ENCODE measurements at regions not wholly inside any gene's neighbourhood (a gene's known extent, or its start where the extent isn't known, plus 50 kb on each side); places are given as distances from the start of the nearest gene placed in this dataset.

DNA sequence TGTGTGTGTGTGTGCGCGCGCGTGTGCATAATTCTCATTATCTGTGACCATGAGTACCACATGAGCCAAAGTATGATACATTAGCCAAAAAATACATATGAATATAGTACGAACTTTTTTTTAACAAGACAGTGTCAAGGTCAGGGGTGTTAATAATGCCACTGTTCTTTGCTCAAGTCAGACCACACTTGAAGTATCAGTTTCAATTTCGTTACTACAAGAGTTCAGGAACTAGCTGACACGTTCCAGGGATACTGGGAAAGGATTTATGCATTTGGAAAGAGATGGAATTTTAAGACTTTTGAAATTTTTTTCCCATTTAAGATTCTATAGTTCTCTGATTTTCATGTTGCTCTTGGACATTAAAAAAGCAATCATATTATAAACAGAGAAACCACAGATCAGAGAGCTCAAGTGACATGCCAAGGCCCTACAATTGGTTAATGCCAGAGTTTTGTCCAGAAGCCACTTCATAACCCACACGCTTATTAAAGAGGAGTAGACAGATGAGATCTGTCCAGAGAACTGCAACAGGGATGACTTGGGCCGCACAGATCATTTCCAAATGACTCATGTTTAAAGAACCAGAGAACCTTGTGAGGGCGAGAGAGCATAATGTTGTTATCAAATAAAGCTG, 718.8 kb upstream of the SGCG start (continued):
- TF ChIP-seq, protein P1, sequence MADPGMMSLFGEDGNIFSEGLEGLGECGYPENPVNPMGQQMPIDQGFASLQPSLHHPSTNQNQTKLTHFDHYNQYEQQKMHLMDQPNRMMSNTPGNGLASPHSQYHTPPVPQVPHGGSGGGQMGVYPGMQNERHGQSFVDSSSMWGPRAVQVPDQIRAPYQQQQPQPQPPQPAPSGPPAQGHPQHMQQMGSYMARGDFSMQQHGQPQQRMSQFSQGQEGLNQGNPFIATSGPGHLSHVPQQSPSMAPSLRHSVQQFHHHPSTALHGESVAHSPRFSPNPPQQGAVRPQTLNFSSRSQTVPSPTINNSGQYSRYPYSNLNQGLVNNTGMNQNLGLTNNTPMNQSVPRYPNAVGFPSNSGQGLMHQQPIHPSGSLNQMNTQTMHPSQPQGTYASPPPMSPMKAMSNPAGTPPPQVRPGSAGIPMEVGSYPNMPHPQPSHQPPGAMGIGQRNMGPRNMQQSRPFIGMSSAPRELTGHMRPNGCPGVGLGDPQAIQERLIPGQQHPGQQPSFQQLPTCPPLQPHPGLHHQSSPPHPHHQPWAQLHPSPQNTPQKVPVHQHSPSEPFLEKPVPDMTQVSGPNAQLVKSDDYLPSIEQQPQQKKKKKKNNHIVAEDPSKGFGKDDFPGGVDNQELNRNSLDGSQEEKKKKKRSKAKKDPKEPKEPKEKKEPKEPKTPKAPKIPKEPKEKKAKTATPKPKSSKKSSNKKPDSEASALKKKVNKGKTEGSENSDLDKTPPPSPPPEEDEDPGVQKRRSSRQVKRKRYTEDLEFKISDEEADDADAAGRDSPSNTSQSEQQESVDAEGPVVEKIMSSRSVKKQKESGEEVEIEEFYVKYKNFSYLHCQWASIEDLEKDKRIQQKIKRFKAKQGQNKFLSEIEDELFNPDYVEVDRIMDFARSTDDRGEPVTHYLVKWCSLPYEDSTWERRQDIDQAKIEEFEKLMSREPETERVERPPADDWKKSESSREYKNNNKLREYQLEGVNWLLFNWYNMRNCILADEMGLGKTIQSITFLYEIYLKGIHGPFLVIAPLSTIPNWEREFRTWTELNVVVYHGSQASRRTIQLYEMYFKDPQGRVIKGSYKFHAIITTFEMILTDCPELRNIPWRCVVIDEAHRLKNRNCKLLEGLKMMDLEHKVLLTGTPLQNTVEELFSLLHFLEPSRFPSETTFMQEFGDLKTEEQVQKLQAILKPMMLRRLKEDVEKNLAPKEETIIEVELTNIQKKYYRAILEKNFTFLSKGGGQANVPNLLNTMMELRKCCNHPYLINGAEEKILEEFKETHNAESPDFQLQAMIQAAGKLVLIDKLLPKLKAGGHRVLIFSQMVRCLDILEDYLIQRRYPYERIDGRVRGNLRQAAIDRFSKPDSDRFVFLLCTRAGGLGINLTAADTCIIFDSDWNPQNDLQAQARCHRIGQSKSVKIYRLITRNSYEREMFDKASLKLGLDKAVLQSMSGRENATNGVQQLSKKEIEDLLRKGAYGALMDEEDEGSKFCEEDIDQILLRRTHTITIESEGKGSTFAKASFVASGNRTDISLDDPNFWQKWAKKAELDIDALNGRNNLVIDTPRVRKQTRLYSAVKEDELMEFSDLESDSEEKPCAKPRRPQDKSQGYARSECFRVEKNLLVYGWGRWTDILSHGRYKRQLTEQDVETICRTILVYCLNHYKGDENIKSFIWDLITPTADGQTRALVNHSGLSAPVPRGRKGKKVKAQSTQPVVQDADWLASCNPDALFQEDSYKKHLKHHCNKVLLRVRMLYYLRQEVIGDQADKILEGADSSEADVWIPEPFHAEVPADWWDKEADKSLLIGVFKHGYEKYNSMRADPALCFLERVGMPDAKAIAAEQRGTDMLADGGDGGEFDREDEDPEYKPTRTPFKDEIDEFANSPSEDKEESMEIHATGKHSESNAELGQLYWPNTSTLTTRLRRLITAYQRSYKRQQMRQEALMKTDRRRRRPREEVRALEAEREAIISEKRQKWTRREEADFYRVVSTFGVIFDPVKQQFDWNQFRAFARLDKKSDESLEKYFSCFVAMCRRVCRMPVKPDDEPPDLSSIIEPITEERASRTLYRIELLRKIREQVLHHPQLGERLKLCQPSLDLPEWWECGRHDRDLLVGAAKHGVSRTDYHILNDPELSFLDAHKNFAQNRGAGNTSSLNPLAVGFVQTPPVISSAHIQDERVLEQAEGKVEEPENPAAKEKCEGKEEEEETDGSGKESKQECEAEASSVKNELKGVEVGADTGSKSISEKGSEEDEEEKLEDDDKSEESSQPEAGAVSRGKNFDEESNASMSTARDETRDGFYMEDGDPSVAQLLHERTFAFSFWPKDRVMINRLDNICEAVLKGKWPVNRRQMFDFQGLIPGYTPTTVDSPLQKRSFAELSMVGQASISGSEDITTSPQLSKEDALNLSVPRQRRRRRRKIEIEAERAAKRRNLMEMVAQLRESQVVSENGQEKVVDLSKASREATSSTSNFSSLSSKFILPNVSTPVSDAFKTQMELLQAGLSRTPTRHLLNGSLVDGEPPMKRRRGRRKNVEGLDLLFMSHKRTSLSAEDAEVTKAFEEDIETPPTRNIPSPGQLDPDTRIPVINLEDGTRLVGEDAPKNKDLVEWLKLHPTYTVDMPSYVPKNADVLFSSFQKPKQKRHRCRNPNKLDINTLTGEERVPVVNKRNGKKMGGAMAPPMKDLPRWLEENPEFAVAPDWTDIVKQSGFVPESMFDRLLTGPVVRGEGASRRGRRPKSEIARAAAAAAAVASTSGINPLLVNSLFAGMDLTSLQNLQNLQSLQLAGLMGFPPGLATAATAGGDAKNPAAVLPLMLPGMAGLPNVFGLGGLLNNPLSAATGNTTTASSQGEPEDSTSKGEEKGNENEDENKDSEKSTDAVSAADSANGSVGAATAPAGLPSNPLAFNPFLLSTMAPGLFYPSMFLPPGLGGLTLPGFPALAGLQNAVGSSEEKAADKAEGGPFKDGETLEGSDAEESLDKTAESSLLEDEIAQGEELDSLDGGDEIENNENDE (IDR thresholded peaks at IDR 0.05; ENCODE audit: insufficient replicate concordance, low read length), result no peak
- TF ChIP-seq, protein P2, sequence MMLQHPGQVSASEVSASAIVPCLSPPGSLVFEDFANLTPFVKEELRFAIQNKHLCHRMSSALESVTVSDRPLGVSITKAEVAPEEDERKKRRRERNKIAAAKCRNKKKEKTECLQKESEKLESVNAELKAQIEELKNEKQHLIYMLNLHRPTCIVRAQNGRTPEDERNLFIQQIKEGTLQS (IDR thresholded peaks at IDR 0.05; ENCODE audit: insufficient read depth, low read depth, low read length), result no peak
- TF ChIP-seq KDM5A (IDR thresholded peaks at IDR 0.05; ENCODE audit: low read length), result no peak
- TF ChIP-seq, protein P3, sequence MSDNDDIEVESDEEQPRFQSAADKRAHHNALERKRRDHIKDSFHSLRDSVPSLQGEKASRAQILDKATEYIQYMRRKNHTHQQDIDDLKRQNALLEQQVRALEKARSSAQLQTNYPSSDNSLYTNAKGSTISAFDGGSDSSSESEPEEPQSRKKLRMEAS (IDR thresholded peaks at IDR 0.05), result no peak
- TF ChIP-seq CREB1 (IDR thresholded peaks at IDR 0.05), result no peak
- no peak for TF ChIP-seq TEAD4 (IDR thresholded peaks at IDR 0.05; ENCODE audit: low read depth, low read length)
- no peak for TF ChIP-seq JUN (IDR thresholded peaks at IDR 0.05; ENCODE audit: low read depth, low read length)
- TF ChIP-seq RAD21 (IDR thresholded peaks at IDR 0.05 in 1 of 2, conservative IDR thresholded peaks at IDR 0.05 in 1 of 2; ENCODE audit: low read depth in 2 of 2, low read length in 2 of 2), result no peak
- TF ChIP-seq SAP30 (IDR thresholded peaks at IDR 0.05; ENCODE audit: insufficient read depth, insufficient replicate concordance, low read length), result no peak
- no peak for TF ChIP-seq CTBP2 (IDR thresholded peaks at IDR 0.05; ENCODE audit: borderline replicate concordance, insufficient read depth, insufficient read length, low read length)
